HepG2 (cell line): ENCODE measurements at regions not wholly inside any gene's neighbourhood (a gene's known extent, or its start where the extent isn't known, plus 50 kb on each side); places are given as distances from the start of the nearest gene placed in this dataset.

Experiments
- ATAC-seq: fragments of 200-7000 bp; cut with Tn5 transposase; 3 replicates; pipeline ENCODE4 v1.9.1; 2020; ENCODE audit warnings: mild to moderate bottlenecking, moderate library complexity
- BruUV-seq: library from RNA; stranded (reverse); fragments of 400-500 nt; replicated peaks from 2 replicates; lab custom pipeline; 2021; lab: Mats Ljungman, UMichigan
- CTCF ChIA-PET: fragments of 300-600 bp; formaldehyde crosslinking; extraction: SDS; loops from one replicate; lab custom pipeline; 2021; ENCODE audit warnings: low total read pairs, inconsistent platforms, low intra/inter-chr PET ratio; lab: Yijun Ruan, JAX
- POLR2A ChIA-PET: fragments of 350-600 bp; sonication (Branson Sonifier 250); formaldehyde crosslinking; loops from one replicate; lab custom pipeline; 2020; ENCODE audit warnings: antibody characterized with exemption, inconsistent platforms; lab: Yijun Ruan, JAX
- DNase-seq: peaks from one replicate; pipeline ENCODE4 v3.0.0-alpha.2; 2015; ENCODE audit warnings: low spot score
- FAIRE-seq: peaks from 3 replicates; lab custom pipeline; 2011; peaks lifted over from hg19 to GRCh38; lab: Jason Lieb, UNC
- H2AFZ ChIP-seq: one replicate; pipeline ENCODE4 v1.6.1; 2011; ENCODE audit warnings: low read length, inconsistent platforms
- H3K27ac ChIP-seq: fragments of 300-600 bp; 3 replicates; pipeline ENCODE4 v1.8.0; 2011; ENCODE audit warnings: mixed run types, mild to moderate bottlenecking, mixed read lengths, low read length, inconsistent platforms; ENCODE audit not compliant: insufficient read depth; ENCODE audit errors: extremely low read length
- H3K27me3 ChIP-seq, 2 experiments: fragments of 200-600 bp in 1 of 2; 2 replicates in 1 of 2; 3 replicates in 1 of 2; pipeline versions ENCODE4 v1.6.0 to v1.8.0; 2011; ENCODE audit warnings: low read length in 2 of 2, mild to moderate bottlenecking in 2 of 2, moderate library complexity in 2 of 2, inconsistent platforms in 1 of 2; ENCODE audit not compliant: insufficient read depth in 2 of 2, control insufficient read depth in 1 of 2
- H3K36me3 ChIP-seq, 2 experiments: fragments of 200-600 bp in 1 of 2; replicated peaks in 1 of 2; 2 replicates in 1 of 2; 3 replicates in 1 of 2; pipeline versions ENCODE4 v1.5.1 to v1.8.0; 2011; ENCODE audit warnings: low read length in 2 of 2, inconsistent platforms in 1 of 2; ENCODE audit not compliant: insufficient read depth in 2 of 2, control insufficient read depth in 1 of 2
- H3K4me1 ChIP-seq: 2 replicates; pipeline ENCODE4 v1.5.1; 2012; ENCODE audit warnings: low read length, inconsistent platforms; ENCODE audit not compliant: insufficient read depth
- H3K4me2 ChIP-seq: 2 replicates; pipeline ENCODE4 v1.6.0; 2011; ENCODE audit warnings: low read depth, low read length, inconsistent platforms
- H3K4me3 ChIP-seq, 3 experiments: fragments of 200-600 bp in 1 of 3; sonication (generic), shearing (Covaris generic) in 1 of 3; replicated peaks in 1 of 3; 2 replicates each; pipeline ENCODE4 v1.5.1; 2011 to 2016; ENCODE audit warnings: low read length in 3 of 3, inconsistent platforms in 2 of 3, low read depth in 2 of 3, mild to moderate bottlenecking in 2 of 3, control low read depth in 1 of 3, mixed read lengths in 1 of 3; ENCODE audit not compliant: insufficient read depth in 1 of 3
- H3K79me2 ChIP-seq: one replicate; pipeline ENCODE4 v1.6.1; 2011; ENCODE audit warnings: low read length, inconsistent platforms; ENCODE audit not compliant: insufficient read depth
- H3K9ac ChIP-seq: 2 replicates; pipeline ENCODE4 v1.6.0; 2011; ENCODE audit warnings: mild to moderate bottlenecking, low read depth, low read length, inconsistent platforms; ENCODE audit not compliant: insufficient read depth
- H3K9me3 ChIP-seq: 2 replicates; pipeline ENCODE4 v1.5.1; 2012; ENCODE audit warnings: mild to moderate bottlenecking, low read length
- H4K20me1 ChIP-seq: 2 replicates; pipeline ENCODE4 v1.6.0; 2011; ENCODE audit warnings: inconsistent platforms, mild to moderate bottlenecking, low read length, moderate library complexity; ENCODE audit not compliant: insufficient read depth
- AHDC1 ChIP-seq: sonication (generic); formaldehyde crosslinking; IDR thresholded peaks from 2 replicates; pipeline ENCODE4 v1.5.1; 2020; ENCODE audit warnings: mild to moderate bottlenecking, missing genetic modification reagents, borderline replicate concordance
- BRF2 ChIP-seq: sonication (generic); formaldehyde crosslinking; IDR thresholded peaks from 2 replicates; pipeline ENCODE4 v1.8.1; 2022; ENCODE audit warnings: mild to moderate bottlenecking, missing genetic modification reagents
- FOXP4 ChIP-seq: sonication (generic); formaldehyde crosslinking; IDR thresholded peaks from 2 replicates; pipeline ENCODE4 v1.4.0; 2020; ENCODE audit warnings: missing genetic modification reagents
- HDAC6 ChIP-seq: fragments of 200-600 bp; sonication (generic); IDR thresholded peaks from 2 replicates; pipeline ENCODE4 v1.7.0; 2017; ENCODE audit warnings: mild to moderate bottlenecking, antibody characterized with exemption, low read length, low read depth
- KLF13 ChIP-seq: sonication (generic); formaldehyde crosslinking; IDR thresholded peaks from 2 replicates; pipeline ENCODE4 v1.4.0; 2020; ENCODE audit warnings: mild to moderate bottlenecking, missing genetic modification reagents
- NCOR1 ChIP-seq: fragments of 200-600 bp; sonication (generic); IDR thresholded peaks from 2 replicates; pipeline ENCODE4 v1.7.0; 2017; ENCODE audit warnings: antibody characterized with exemption, low read length, borderline replicate concordance
- NFATC3 ChIP-seq: sonication (generic); formaldehyde crosslinking; IDR thresholded peaks from 2 replicates; pipeline ENCODE4 v1.5.1; 2020; ENCODE audit warnings: mild to moderate bottlenecking, missing genetic modification reagents
- NFE2L1 ChIP-seq: sonication (generic); formaldehyde crosslinking; IDR thresholded peaks from 2 replicates; pipeline ENCODE4 v1.4.0; 2020; ENCODE audit warnings: missing genetic modification reagents, mild to moderate bottlenecking, borderline replicate concordance
- PATZ1 ChIP-seq: sonication (generic); formaldehyde crosslinking; IDR thresholded peaks from 2 replicates; pipeline ENCODE4 v1.4.0; 2020; ENCODE audit warnings: missing genetic modification reagents
- TCF7L2 ChIP-seq: IDR thresholded peaks from 2 replicates; pipeline ENCODE4 v1.6.1; 2011; ENCODE audit warnings: mild to moderate bottlenecking, low read depth, low read length, moderate library complexity
- TGIF2 ChIP-seq: IDR thresholded peaks from 2 replicates; pipeline ENCODE4 v1.6.1; 2016; ENCODE audit warnings: control low read depth, missing compliant biosample characterization
- ZNF160 ChIP-seq: sonication (generic); formaldehyde crosslinking; IDR thresholded peaks from 2 replicates; pipeline ENCODE4 v1.8.0; 2022; ENCODE audit warnings: mild to moderate bottlenecking, inconsistent platforms, missing genetic modification reagents
- ZNF382 ChIP-seq: sonication (generic); formaldehyde crosslinking; IDR thresholded peaks from 2 replicates; pipeline ENCODE4 v1.5.0; 2020; ENCODE audit warnings: missing genetic modification reagents, mild to moderate bottlenecking, borderline replicate concordance
- ZNF841 ChIP-seq: sonication (generic); formaldehyde crosslinking; IDR thresholded peaks from 2 replicates; pipeline ENCODE4 v1.8.1; 2023; ENCODE audit warnings: missing genetic modification reagents, borderline replicate concordance
- WGBS: methylation state at CpG from one replicate; pipeline ENCODE4 v1.1.6; 2017; ENCODE audit warnings: low lambda C conversion rate; 5-methylcytosine and 5-hydroxymethylcytosine counted together
- in situ Hi-C: cut with HindIII; loops from 2 replicates; pipeline ENCODE4 v1.10.0; 2017; ENCODE audit warnings: low pct_unique_long_range_greater_than_20kb; ENCODE audit not compliant: extremely low pct_ligation_motif_present
- intact Hi-C: fragments of 100-400 bp; cut with micrococcal nuclease; formaldehyde crosslinking; loops from one replicate; pipeline ENCODE4 v1.10.0; 2022; ENCODE audit not compliant: unreplicated experiment

GRCh38 chr4:117847849-117848248 is 186.4 kb upstream of the NDST3 start:
- peaks cover 15% of the 10 kb centered on the region for H3K9me3 ChIP-seq
- H4K20me1 ChIP-seq: no peaks in the 10 kb centered on the region
- no peaks in the 10 kb centered on the region for H3K79me2 ChIP-seq
- H3K4me2 ChIP-seq: no peak overlapping the region
- DNase-seq (no peak), ATAC-seq (no peak), FAIRE-seq (no peak)
- intact Hi-C loops: no loop called here
- no peak overlapping the region for H3K27ac ChIP-seq
- TF ChIP-seq BRF2 (CRISPR knock-in tag) (no peak), NCOR1 (no peak), FOXP4 (no peak), ZNF841 (CRISPR knock-in tag) (no peak), TCF7L2 (no peak), PATZ1 (CRISPR knock-in tag) (no peak), TGIF2 (CRISPR knock-in tag) (no peak), NFE2L1 (CRISPR knock-in tag) (no peak), ZNF160 (CRISPR knock-in tag) (no peak), ZNF382 (CRISPR knock-in tag) (no peak), AHDC1 (no peak), KLF13 (no peak), NFATC3 (CRISPR knock-in tag) (no peak), HDAC6 (no peak)
- H2AFZ ChIP-seq: no peak overlapping the region
- no peaks in the 10 kb centered on the region for H3K4me1 ChIP-seq
- ChIA-PET CTCF (no interaction called here), POLR2A (no interaction called here)
- no TSS peak for BruUV-seq
- H3K27me3 ChIP-seq: no peaks in the 10 kb centered on the region
- H3K4me3 ChIP-seq: no peak overlapping the region
- in situ Hi-C loops: no loop called here
- H3K9ac ChIP-seq: no peak overlapping the region
- WGBS: 10% methylated on average over 4 of the region's 4 CpGs
- no peaks in the 10 kb centered on the region for H3K36me3 ChIP-seq
